Adrenal gland (tissue), 9 donors: ENCODE measurements at regions not wholly inside any gene's neighbourhood (a gene's known extent, or its start where the extent isn't known, plus 50 kb on each side); places are given as distances from the start of the nearest gene placed in this dataset.

Source experiments
- DNase-seq, 7 donors: peaks; one replicate each; pipeline ENCODE4 v3.0.0-alpha.2; 2019 to 2020
- H3K27ac ChIP-seq, 5 donors: fragments of 200-600 bp; sonication (generic) in 4 of 5; 1 replicate in 3 of 5; 2 replicates in 2 of 5; pipeline versions ENCODE4 v1.5.1 to v1.8.0; 2016 to 2020; ENCODE audit warnings: mild to moderate bottlenecking in 1 of 5
- H3K27me3 ChIP-seq: fragments of 200-600 bp; 2 replicates; pipeline ENCODE4 v1.8.0; 2021
- H3K36me3 ChIP-seq, 2 donors: fragments of 200-600 bp; replicated peaks in 1 of 2; 1 replicate in 1 of 2; 2 replicates in 1 of 2; pipeline versions ENCODE4 v1.5.1 to v1.8.0; 2018 to 2022
- H3K4me1 ChIP-seq, 2 donors: fragments of 200-600 bp; replicated peaks in 1 of 2; 1 replicate in 1 of 2; 2 replicates in 1 of 2; pipeline versions ENCODE4 v1.5.1 to v1.8.0; 2018 to 2021
- H3K4me3 ChIP-seq, 4 donors: fragments of 200-600 bp; sonication (generic) in 3 of 4; one replicate each; pipeline ENCODE4 v1.5.1; 2016 to 2018
- H3K9me3 ChIP-seq, 3 donors: fragments of 200-600 bp; sonication (generic) in 1 of 3; replicated peaks in 1 of 3; 1 replicate in 2 of 3; 2 replicates in 1 of 3; pipeline versions ENCODE4 v1.5.1 to v1.8.0; 2016 to 2021
- POLR2A ChIP-seq, 2 donors: fragments of 450-650 bp; IDR thresholded peaks; one replicate each; pipeline ENCODE4 v1.6.1; 2017; ENCODE audit warnings: antibody characterized with exemption in 2 of 2, mild to moderate bottlenecking in 2 of 2, moderate library complexity in 1 of 2
- WGBS, 4 donors: extraction: QIAGEN DNeasy Blood & Tissue Kit in 2 of 4; methylation state at CpG; one replicate each; pipeline versions ENCODE4 v1.1.5 to v1.1.7; 2013 to 2017; 5-methylcytosine and 5-hydroxymethylcytosine counted together
- intact Hi-C, 2 donors: fragments of 100-400 bp; cut with DNase I; formaldehyde crosslinking; loops; one replicate each; pipeline versions ENCODE4 v1.14.1 to v1.15.0; 2022 to 2023
- TF ChIP-seq, protein P1 (sequence below), 6 experiments: fragments of 450-650 bp in 4 of 6; fragments of 200-600 bp in 2 of 6; sonication (generic) in 1 of 6; IDR thresholded peaks; 1 replicate in 5 of 6; 2 replicates in 1 of 6; pipeline versions ENCODE4 v1.5.1 to v1.8.0; 2016 to 2021; ENCODE audit warnings: antibody characterized with exemption in 6 of 6, mild to moderate bottlenecking in 2 of 6, moderate library complexity in 1 of 6
- donor health status: healthy with polysubstance abuse.
- donor health status: Bipolar disorder and iron deficiency.
- donor health status: DM: yes; HTN: yes; CAD: no.
- donor health status: DM: no; HTN: no; CAD: no.
- donor health status: DM: no; HTN: no; CAD: no.

DNA sequence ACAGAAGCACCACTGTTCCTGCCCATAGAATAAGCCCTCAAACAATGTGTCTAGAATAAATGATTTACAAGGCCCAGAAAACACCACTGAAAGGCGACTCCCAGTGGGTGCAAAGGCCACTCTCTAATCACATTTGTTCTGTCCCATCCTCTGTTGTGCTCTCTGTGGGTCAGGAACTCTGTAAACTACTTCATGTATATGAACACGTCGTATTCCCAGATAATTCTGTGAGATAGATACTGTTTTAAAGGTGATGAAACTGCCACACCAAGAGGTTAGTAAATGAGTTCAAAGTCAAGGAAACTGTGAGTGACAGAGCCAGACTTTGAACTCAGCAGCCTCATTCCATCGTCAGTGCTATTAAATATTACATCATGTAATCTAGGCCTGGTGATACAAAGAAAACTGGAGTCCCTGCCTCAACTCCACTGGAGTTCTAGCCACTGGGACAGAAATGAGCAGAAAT is 269.7 kb upstream of the DCC start:
- no peak for DNase-seq
- TF ChIP-seq POLR2A (IDR thresholded peaks at IDR 0.05): no peak
- intact Hi-C loops: no loop called here

DNA sequence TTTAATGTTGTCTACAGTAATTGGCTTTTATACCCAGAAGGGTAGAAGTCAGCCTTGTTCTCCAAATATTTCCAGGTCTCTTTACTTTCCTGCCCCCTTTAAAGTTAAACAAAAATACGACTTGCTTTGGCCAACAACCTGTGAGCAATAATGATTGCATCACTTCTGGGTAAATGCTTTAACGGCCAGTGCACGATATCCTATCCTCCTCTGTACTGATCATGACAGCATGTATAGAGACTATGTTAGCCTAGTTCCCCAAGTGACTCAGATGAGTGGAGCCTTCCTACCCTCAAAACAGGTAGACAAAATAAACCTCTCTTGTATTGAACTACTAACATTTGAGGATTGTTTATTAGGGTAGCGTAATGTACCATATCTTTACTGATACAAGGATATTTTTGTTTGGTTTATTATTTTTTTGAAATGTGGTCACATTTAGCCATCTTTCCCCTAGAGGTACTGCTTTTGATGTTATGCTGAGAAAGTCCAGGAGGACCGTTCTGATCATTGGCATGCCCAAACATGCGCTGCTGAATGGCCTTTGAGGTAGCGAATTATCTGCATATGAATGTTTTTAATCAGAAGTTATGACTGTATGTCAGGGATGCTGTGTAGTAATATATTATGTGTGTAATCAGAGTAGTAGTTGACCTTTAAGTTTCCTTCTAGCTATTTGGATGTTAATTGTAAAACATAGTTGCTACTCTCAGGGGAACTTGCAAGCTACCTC is 262.6 kb upstream of the DCC start:
- TF ChIP-seq POLR2A (IDR thresholded peaks at IDR 0.05): no peak
- TF ChIP-seq, protein P1, sequence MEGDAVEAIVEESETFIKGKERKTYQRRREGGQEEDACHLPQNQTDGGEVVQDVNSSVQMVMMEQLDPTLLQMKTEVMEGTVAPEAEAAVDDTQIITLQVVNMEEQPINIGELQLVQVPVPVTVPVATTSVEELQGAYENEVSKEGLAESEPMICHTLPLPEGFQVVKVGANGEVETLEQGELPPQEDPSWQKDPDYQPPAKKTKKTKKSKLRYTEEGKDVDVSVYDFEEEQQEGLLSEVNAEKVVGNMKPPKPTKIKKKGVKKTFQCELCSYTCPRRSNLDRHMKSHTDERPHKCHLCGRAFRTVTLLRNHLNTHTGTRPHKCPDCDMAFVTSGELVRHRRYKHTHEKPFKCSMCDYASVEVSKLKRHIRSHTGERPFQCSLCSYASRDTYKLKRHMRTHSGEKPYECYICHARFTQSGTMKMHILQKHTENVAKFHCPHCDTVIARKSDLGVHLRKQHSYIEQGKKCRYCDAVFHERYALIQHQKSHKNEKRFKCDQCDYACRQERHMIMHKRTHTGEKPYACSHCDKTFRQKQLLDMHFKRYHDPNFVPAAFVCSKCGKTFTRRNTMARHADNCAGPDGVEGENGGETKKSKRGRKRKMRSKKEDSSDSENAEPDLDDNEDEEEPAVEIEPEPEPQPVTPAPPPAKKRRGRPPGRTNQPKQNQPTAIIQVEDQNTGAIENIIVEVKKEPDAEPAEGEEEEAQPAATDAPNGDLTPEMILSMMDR (IDR thresholded peaks at IDR 0.05): no peak
- no peak overlapping the region for H3K4me3 ChIP-seq
- 81 to 92% (median 85%) methylated on average over 7 of the region's 7 CpGs for WGBS, 4 donors
- H3K27me3 ChIP-seq: no peaks in the 10 kb centered on the region
- no peaks in the 10 kb centered on the region for H3K9me3 ChIP-seq
- H3K4me1 ChIP-seq: no peaks in the 10 kb centered on the region
- no peak for DNase-seq
- H3K27ac ChIP-seq: no peak overlapping the region
- intact Hi-C loops: no loop called here
- H3K36me3 ChIP-seq: no peaks in the 10 kb centered on the region

More for the DNA sequence above, 269.7 kb upstream of the DCC start:
- H3K27me3 ChIP-seq: no peaks in the 10 kb centered on the region
- no peaks in the 10 kb centered on the region for H3K36me3 ChIP-seq
- H3K4me1 ChIP-seq: no peaks in the 10 kb centered on the region
- H3K4me3 ChIP-seq: no peak overlapping the region
- H3K27ac ChIP-seq: no peak overlapping the region
- peaks cover 0 to 9% (median 0%) of the 10 kb centered on the region in 3 donors for H3K9me3 ChIP-seq
- WGBS, 4 donors: 29 to 47% (median 39%) methylated on average over 4 of the region's 4 CpGs

DNA sequence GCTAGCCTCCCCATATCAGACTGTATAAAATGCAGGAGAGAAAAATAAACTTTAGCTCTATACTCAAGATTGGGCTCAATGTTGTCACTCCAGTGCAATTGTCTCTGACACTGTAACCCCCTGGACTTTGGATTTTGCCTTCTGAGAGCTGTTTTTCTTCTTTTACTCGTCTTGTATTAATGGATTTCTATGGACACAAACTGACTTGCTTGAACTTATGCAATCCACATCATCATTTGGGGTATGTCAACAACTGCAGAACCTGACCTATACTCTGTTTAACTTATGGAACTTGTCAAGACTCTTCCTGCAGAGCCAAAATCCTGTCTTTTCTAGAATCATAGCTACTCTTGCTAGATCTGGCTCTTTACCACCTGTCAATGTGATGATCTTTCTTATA is 257.8 kb upstream of the DCC start:
- H3K9me3 ChIP-seq: no peaks in the 10 kb centered on the region
- TF ChIP-seq POLR2A (IDR thresholded peaks at IDR 0.05): no peak
- TF ChIP-seq, protein P1 (IDR thresholded peaks at IDR 0.05): no peak
- H3K36me3 ChIP-seq: no peaks in the 10 kb centered on the region
- H3K4me3 ChIP-seq: no peak overlapping the region
- no peak overlapping the region for H3K27ac ChIP-seq
- WGBS, 4 donors: 24 to 29% (median 25%) methylated on average over 1 of the region's 1 CpG
- H3K27me3 ChIP-seq: no peaks in the 10 kb centered on the region
- no peaks in the 10 kb centered on the region for H3K4me1 ChIP-seq
- intact Hi-C loops: no loop called here
- no peak for DNase-seq

DNA sequence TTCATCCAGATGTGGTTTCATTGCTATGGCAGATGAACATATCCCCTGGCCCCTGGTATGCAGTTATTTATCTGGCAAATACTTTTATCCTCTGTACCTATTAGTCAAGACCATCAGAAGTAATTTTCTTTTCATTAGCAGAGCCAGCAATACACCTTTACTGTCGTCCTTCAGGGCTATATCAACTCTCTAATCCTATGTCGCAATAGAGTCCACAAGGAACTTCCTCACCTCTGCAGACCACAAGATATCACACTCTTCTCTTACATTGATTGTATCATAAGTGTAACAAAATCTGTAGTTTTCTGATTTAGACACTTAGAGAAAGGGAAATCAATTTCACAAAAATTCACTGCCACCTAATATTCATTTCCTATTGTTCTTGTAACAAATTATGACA is 252.9 kb upstream of the DCC start:
- 64 to 75% (median 66%) methylated on average over 2 of the region's 2 CpGs for WGBS, 4 donors
- intact Hi-C loops: no loop called here
- H3K36me3 ChIP-seq: no peaks in the 10 kb centered on the region

More for the DNA sequence above, 252.9 kb upstream of the DCC start:
- H3K9me3 ChIP-seq: no peaks in the 10 kb centered on the region
- no peak for TF ChIP-seq POLR2A (IDR thresholded peaks at IDR 0.05)
- TF ChIP-seq, protein P1 (IDR thresholded peaks at IDR 0.05): no peak
- no peaks in the 10 kb centered on the region for H3K4me1 ChIP-seq
- no peak overlapping the region for H3K27ac ChIP-seq
- no peak for DNase-seq
- no peaks in the 10 kb centered on the region for H3K27me3 ChIP-seq
- H3K4me3 ChIP-seq: no peak overlapping the region
